ENCODE measurements at regions not wholly inside any gene's neighbourhood (a gene's known extent, or its start where the extent isn't known, plus 50 kb on each side); places are given as distances from the start of the nearest gene placed in this dataset.

DNA sequence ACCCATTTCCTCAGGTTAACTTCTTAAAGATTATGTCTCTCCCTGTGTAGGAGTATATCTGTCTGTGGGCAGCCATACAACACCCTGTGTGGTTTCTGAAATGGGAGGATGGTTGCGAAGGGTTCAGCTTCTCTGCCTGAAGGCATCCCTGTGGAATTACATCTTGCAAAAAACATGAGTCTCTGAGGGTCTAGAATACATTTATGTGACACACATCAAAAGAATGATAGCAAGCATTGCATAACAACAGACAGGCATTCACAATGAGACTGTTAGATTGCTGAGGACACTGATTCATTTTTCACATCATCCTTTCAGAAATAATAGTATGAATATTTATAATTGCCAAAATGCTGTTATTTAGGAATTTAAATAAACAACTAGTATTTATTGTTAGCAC lies 670.9 kb downstream of the HTR1B start:
- Histone ChIP-seq H3K4me2 (ENCODE audit: low read length) (no peak overlapping the region), H3K36me3 (replicated peaks; ENCODE audit: low read depth, low read length) (no peaks in the 10 kb centered on the region), H3K27ac (ENCODE audit: low read length) (no peak overlapping the region), H3K27me3 (ENCODE audit: low read depth, low read length) (no peaks in the 10 kb centered on the region), H4K20me1 (ENCODE audit: insufficient read depth, low read length) (no peaks in the 10 kb centered on the region), H3K9ac (ENCODE audit: low read length) (no peak overlapping the region), H3K9me3 (ENCODE audit: insufficient read depth, low read length) (no peaks in the 10 kb centered on the region), H2AFZ (ENCODE audit: low read depth, low read length) (no peak overlapping the region), H3K4me3 (ENCODE audit: low read length) (no peak overlapping the region), H3K4me1 (ENCODE audit: low read length) (no peaks in the 10 kb centered on the region), H3K79me2 (ENCODE audit: low read length) (no peaks in the 10 kb centered on the region)
- TF ChIP-seq, protein P1, sequence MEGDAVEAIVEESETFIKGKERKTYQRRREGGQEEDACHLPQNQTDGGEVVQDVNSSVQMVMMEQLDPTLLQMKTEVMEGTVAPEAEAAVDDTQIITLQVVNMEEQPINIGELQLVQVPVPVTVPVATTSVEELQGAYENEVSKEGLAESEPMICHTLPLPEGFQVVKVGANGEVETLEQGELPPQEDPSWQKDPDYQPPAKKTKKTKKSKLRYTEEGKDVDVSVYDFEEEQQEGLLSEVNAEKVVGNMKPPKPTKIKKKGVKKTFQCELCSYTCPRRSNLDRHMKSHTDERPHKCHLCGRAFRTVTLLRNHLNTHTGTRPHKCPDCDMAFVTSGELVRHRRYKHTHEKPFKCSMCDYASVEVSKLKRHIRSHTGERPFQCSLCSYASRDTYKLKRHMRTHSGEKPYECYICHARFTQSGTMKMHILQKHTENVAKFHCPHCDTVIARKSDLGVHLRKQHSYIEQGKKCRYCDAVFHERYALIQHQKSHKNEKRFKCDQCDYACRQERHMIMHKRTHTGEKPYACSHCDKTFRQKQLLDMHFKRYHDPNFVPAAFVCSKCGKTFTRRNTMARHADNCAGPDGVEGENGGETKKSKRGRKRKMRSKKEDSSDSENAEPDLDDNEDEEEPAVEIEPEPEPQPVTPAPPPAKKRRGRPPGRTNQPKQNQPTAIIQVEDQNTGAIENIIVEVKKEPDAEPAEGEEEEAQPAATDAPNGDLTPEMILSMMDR (IDR thresholded peaks at IDR 0.05; ENCODE audit: low read depth, low read length), result no peak
- TF ChIP-seq EZH2phosphoT487 (IDR thresholded peaks at IDR 0.05; ENCODE audit: low read depth), result no peak

DNA sequence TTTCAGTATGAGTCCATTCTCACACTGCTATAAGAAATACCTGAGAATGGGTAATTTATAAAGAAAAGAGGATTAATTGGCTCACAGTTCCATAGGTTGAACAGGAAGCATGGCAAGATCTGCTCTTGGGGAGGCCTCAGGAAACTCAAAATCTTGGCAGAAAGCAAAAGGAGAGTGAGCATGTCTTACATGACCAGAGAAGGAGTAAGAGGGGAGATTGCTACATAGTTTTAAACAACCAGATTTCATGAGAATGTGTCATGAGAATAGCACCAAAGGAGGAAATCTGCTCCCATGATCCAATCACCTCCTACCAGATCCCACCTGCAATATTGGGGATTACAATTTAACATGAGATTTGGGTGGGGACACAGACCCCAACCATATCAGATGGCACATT lies 672.4 kb downstream of the HTR1B start:
- H3K4me2 ChIP-seq (ENCODE audit: low read length), result no peak overlapping the region

DNA sequence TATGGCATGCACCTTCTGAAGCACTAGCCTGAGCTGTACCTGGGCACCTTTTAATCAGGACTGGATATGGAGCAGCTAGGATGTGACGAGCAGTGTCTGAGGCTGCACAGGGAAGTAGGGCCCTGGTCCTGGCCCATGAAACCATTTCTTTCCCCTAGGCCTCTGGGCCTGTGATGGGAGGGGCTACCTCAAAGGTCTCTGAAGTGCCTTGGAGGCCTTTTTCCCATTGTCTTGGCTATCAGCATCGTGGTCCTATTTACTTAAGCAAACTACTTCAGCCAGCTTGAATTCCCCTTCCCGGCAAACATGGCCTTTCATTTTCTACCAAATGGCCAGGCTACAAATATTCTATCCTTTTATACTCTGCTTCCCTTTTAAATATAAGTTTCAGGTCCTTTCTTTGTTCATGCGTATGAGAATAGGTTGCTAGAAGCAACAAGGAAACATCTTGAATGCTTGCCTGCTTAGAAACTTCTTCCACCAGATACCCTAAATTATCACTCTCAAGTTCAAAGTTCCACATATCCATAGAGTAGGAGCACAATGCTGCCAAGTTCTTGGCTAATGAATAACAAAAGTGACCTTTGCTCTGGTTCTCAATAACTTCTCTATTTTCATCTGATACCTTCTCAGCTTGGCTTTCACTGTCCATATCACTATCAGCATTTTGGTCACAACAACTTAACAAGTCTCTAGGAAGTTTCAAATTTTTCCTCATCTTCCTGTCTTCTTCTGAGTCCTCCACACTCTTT lies 673.1 kb downstream of the HTR1B start:
- Histone ChIP-seq H3K4me3 (ENCODE audit: low read length) (no peak overlapping the region), H3K79me2 (ENCODE audit: low read length) (no peaks in the 10 kb centered on the region), H3K9ac (ENCODE audit: low read length) (no peak overlapping the region), H3K27me3 (ENCODE audit: low read depth, low read length) (no peaks in the 10 kb centered on the region), H3K27ac (ENCODE audit: low read length) (no peak overlapping the region), H3K4me1 (ENCODE audit: low read length) (no peaks in the 10 kb centered on the region), H3K36me3 (replicated peaks; ENCODE audit: low read depth, low read length) (no peaks in the 10 kb centered on the region), H3K9me3 (ENCODE audit: insufficient read depth, low read length) (no peaks in the 10 kb centered on the region), H2AFZ (ENCODE audit: low read depth, low read length) (no peak overlapping the region), H4K20me1 (ENCODE audit: insufficient read depth, low read length) (no peaks in the 10 kb centered on the region), H3K4me2 (ENCODE audit: low read length) (no peak overlapping the region)
- no peak for TF ChIP-seq EZH2phosphoT487 (IDR thresholded peaks at IDR 0.05; ENCODE audit: low read depth)
- TF ChIP-seq, protein P1 (IDR thresholded peaks at IDR 0.05; ENCODE audit: low read depth, low read length), result no peak

More for the DNA sequence above, 672.4 kb downstream of the HTR1B start:
- H2AFZ ChIP-seq (ENCODE audit: low read depth, low read length), result no peak overlapping the region
- H3K36me3 ChIP-seq (replicated peaks; ENCODE audit: low read depth, low read length), result no peaks in the 10 kb centered on the region
- H3K9me3 ChIP-seq (ENCODE audit: insufficient read depth, low read length), result no peaks in the 10 kb centered on the region
- H3K27me3 ChIP-seq (ENCODE audit: low read depth, low read length), result no peaks in the 10 kb centered on the region
- TF ChIP-seq EZH2phosphoT487 (IDR thresholded peaks at IDR 0.05; ENCODE audit: low read depth), result no peak
- TF ChIP-seq, protein P1 (IDR thresholded peaks at IDR 0.05; ENCODE audit: low read depth, low read length), result no peak
- no peaks in the 10 kb centered on the region for H3K79me2 ChIP-seq (ENCODE audit: low read length)
- no peak overlapping the region for H3K27ac ChIP-seq (ENCODE audit: low read length)
- H3K9ac ChIP-seq (ENCODE audit: low read length), result no peak overlapping the region
- no peak overlapping the region for H3K4me3 ChIP-seq (ENCODE audit: low read length)
- no peaks in the 10 kb centered on the region for H4K20me1 ChIP-seq (ENCODE audit: insufficient read depth, low read length)
- no peaks in the 10 kb centered on the region for H3K4me1 ChIP-seq (ENCODE audit: low read length)

DNA sequence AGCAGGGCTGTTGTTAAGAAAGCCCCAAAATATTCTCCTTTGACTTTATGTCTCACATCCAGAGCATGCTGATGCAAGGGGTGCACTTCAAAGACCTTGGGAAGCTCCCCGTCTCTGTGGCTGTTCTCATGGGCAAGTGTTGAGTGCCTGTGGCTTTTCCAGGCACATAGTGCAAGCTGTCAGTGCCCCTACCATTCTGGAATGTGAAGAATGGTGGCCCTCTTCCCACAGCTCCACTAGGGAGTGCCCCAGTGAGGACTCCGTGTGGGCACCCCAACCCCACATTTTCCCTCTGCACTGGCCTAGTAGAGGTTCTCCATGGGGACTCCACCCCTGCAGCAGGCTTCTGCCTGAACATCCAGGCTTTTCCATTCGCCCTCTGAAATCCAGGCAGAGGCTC lies 673.7 kb downstream of the HTR1B start:
- no peaks in the 10 kb centered on the region for H3K79me2 ChIP-seq (ENCODE audit: low read length)
- H3K4me3 ChIP-seq (ENCODE audit: low read length), result no peak overlapping the region
- no peak overlapping the region for H3K27ac ChIP-seq (ENCODE audit: low read length)
- H3K4me1 ChIP-seq (ENCODE audit: low read length), result no peaks in the 10 kb centered on the region
- H3K9me3 ChIP-seq (ENCODE audit: insufficient read depth, low read length), result no peaks in the 10 kb centered on the region
- H2AFZ ChIP-seq (ENCODE audit: low read depth, low read length), result no peak overlapping the region
- no peaks in the 10 kb centered on the region for H3K36me3 ChIP-seq (replicated peaks; ENCODE audit: low read depth, low read length)
- no peaks in the 10 kb centered on the region for H4K20me1 ChIP-seq (ENCODE audit: insufficient read depth, low read length)
- TF ChIP-seq EZH2phosphoT487 (IDR thresholded peaks at IDR 0.05; ENCODE audit: low read depth), result no peak
- no peak overlapping the region for H3K4me2 ChIP-seq (ENCODE audit: low read length)
- H3K27me3 ChIP-seq (ENCODE audit: low read depth, low read length), result no peaks in the 10 kb centered on the region
- H3K9ac ChIP-seq (ENCODE audit: low read length), result no peak overlapping the region

All from OCI-LY3 (cell line).